ENCODE measurements at regions not wholly inside any gene's neighbourhood (a gene's known extent, or its start where the extent isn't known, plus 50 kb on each side); places are given as distances from the start of the nearest gene placed in this dataset.

- no peaks in the 10 kb centered on the region for H3K27me3 ChIP-seq (ENCODE audit: control insufficient read depth, insufficient read depth, low read length)
- H3K36me3 ChIP-seq (ENCODE audit: control insufficient read depth, insufficient read depth, low read length), result no peaks in the 10 kb centered on the region
- no peak overlapping the region for H3K4me3 ChIP-seq (ENCODE audit: low read depth, low read length)
- no peak for TF ChIP-seq CTCF (IDR thresholded peaks at IDR 0.05; ENCODE audit: insufficient read depth, low read length, severe bottlenecking)
- no peak for FAIRE-seq
- no peak for DNase-seq (ENCODE audit: low read depth)
These were observed 415.7 kb upstream of the ZP4 start for GRCh38 chr1:238306411-238306810.

GRCh38 chr1:238302646-238303045 lies 411.9 kb upstream of the ZP4 start:
- no peaks in the 10 kb centered on the region for H3K36me3 ChIP-seq (ENCODE audit: control insufficient read depth, insufficient read depth, low read length)
- DNase-seq (ENCODE audit: low read depth) (no peak), FAIRE-seq (no peak)
- H3K27me3 ChIP-seq (ENCODE audit: control insufficient read depth, insufficient read depth, low read length), result no peaks in the 10 kb centered on the region
- H3K4me3 ChIP-seq (ENCODE audit: low read depth, low read length), result no peak overlapping the region
- no peak for TF ChIP-seq CTCF (IDR thresholded peaks at IDR 0.05; ENCODE audit: insufficient read depth, low read length, severe bottlenecking)

GRCh38 chr1:238296371-238296770 lies 405.6 kb upstream of the ZP4 start:
- no peak for DNase-seq (ENCODE audit: low read depth)
- no peaks in the 10 kb centered on the region for H3K27me3 ChIP-seq (ENCODE audit: control insufficient read depth, insufficient read depth, low read length)
- H3K36me3 ChIP-seq (ENCODE audit: control insufficient read depth, insufficient read depth, low read length), result no peaks in the 10 kb centered on the region
- FAIRE-seq, result no peak
- no peak for TF ChIP-seq CTCF (IDR thresholded peaks at IDR 0.05; ENCODE audit: insufficient read depth, low read length, severe bottlenecking)
- H3K4me3 ChIP-seq (ENCODE audit: low read depth, low read length), result no peak overlapping the region

GRCh38 chr1:238293075-238293474 lies 402.4 kb upstream of the ZP4 start:
- no peak overlapping the region for H3K4me3 ChIP-seq (ENCODE audit: low read depth, low read length)
- no peaks in the 10 kb centered on the region for H3K27me3 ChIP-seq (ENCODE audit: control insufficient read depth, insufficient read depth, low read length)
- H3K36me3 ChIP-seq (ENCODE audit: control insufficient read depth, insufficient read depth, low read length), result no peaks in the 10 kb centered on the region
- no peak for DNase-seq (ENCODE audit: low read depth)
- FAIRE-seq, result no peak
- TF ChIP-seq CTCF (IDR thresholded peaks at IDR 0.05; ENCODE audit: insufficient read depth, low read length, severe bottlenecking), result no peak

- DNase-seq (ENCODE audit: low read depth) (no peak), FAIRE-seq (no peak)
- H3K36me3 ChIP-seq (ENCODE audit: control insufficient read depth, insufficient read depth, low read length), result no peaks in the 10 kb centered on the region
- H3K4me3 ChIP-seq (ENCODE audit: low read depth, low read length), result no peak overlapping the region
- no peaks in the 10 kb centered on the region for H3K27me3 ChIP-seq (ENCODE audit: control insufficient read depth, insufficient read depth, low read length)
- TF ChIP-seq CTCF (IDR thresholded peaks at IDR 0.05; ENCODE audit: insufficient read depth, low read length, severe bottlenecking), result no peak
These were observed 390.7 kb upstream of the ZP4 start for GRCh38 chr1:238281418-238281817.

GRCh38 chr1:238279694-238280380 lies 389.1 kb upstream of the ZP4 start:
- H3K36me3 ChIP-seq (ENCODE audit: control insufficient read depth, insufficient read depth, low read length), result no peaks in the 10 kb centered on the region
- no peak overlapping the region for H3K4me3 ChIP-seq (ENCODE audit: low read depth, low read length)
- DNase-seq (ENCODE audit: low read depth) (no peak), FAIRE-seq (no peak)
- no peaks in the 10 kb centered on the region for H3K27me3 ChIP-seq (ENCODE audit: control insufficient read depth, insufficient read depth, low read length)
- TF ChIP-seq CTCF (IDR thresholded peaks at IDR 0.05; ENCODE audit: insufficient read depth, low read length, severe bottlenecking), result no peak
